ENCODE measurements at regions not wholly inside any gene's neighbourhood (a gene's known extent, or its start where the extent isn't known, plus 50 kb on each side); places are given as distances from the start of the nearest gene placed in this dataset.
A peak's percentile ranks its signal among the peaks of the same experiment; 100 is the strongest.

GRCh38 chrX:144849141-144849540 lies 398.2 kb upstream of the SPANXN1 start:
- no peaks in the 10 kb centered on the region for H3K36me3 ChIP-seq (ENCODE audit: insufficient read depth, low read length)
- H3K27ac ChIP-seq (ENCODE audit: low read depth, low read length, poor library complexity, severe bottlenecking): no peak overlapping the region
- no peak overlapping the region for H3K4me3 ChIP-seq (ENCODE audit: low read depth, low read length, poor library complexity, severe bottlenecking)
- no peaks in the 10 kb centered on the region for H3K9me3 ChIP-seq (ENCODE audit: low read length)
- H3K79me2 ChIP-seq (ENCODE audit: insufficient read depth, low read length): no peaks in the 10 kb centered on the region
- no peaks in the 10 kb centered on the region for H3K4me1 ChIP-seq (ENCODE audit: insufficient read depth, low read length, severe bottlenecking)
- H3K27me3 ChIP-seq (ENCODE audit: insufficient read depth, low read length): no peaks in the 10 kb centered on the region
- H3K9ac ChIP-seq (ENCODE audit: low read length): no peak overlapping the region
- H2AFZ ChIP-seq (ENCODE audit: low read length): no peak overlapping the region
- H3F3A ChIP-seq (ENCODE audit: insufficient read depth, low read length): no peaks in the 10 kb centered on the region
- no peak overlapping the region for H3K4me2 ChIP-seq (ENCODE audit: low read length)
- TF ChIP-seq CTCF (IDR thresholded peaks at IDR 0.05; ENCODE audit: low read length): no peak
- no peak for TF ChIP-seq EZH2 (IDR thresholded peaks at IDR 0.05; ENCODE audit: borderline replicate concordance, low read length)
- no peaks in the 10 kb centered on the region for H4K20me1 ChIP-seq (ENCODE audit: insufficient read depth, low read length)
- no peaks in the 10 kb centered on the region for H3K9me2 ChIP-seq (ENCODE audit: low read depth, low read length)

- peaks cover 6% of the 10 kb centered on the region for H3K4me1 ChIP-seq (ENCODE audit: insufficient read depth, low read length, severe bottlenecking)
- H3K79me2 ChIP-seq (ENCODE audit: insufficient read depth, low read length): no peaks in the 10 kb centered on the region
- H3K36me3 ChIP-seq (ENCODE audit: insufficient read depth, low read length): no peaks in the 10 kb centered on the region
- no peaks in the 10 kb centered on the region for H3F3A ChIP-seq (ENCODE audit: insufficient read depth, low read length)
- H3K27me3 ChIP-seq (ENCODE audit: insufficient read depth, low read length): no peaks in the 10 kb centered on the region
- no peaks in the 10 kb centered on the region for H4K20me1 ChIP-seq (ENCODE audit: insufficient read depth, low read length)
- no peaks in the 10 kb centered on the region for H3K9me3 ChIP-seq (ENCODE audit: low read length)
- no peak overlapping the region for H3K4me2 ChIP-seq (ENCODE audit: low read length)
- no peak overlapping the region for H3K27ac ChIP-seq (ENCODE audit: low read depth, low read length, poor library complexity, severe bottlenecking)
- TF ChIP-seq EZH2 (IDR thresholded peaks at IDR 0.05; ENCODE audit: borderline replicate concordance, low read length): no peak
- peak; percentile 40; the same call in 1 of the 2 replicates for TF ChIP-seq CTCF (IDR thresholded peaks at IDR 0.05; ENCODE audit: low read length)
- no peak overlapping the region for H3K9ac ChIP-seq (ENCODE audit: low read length)
- no peaks in the 10 kb centered on the region for H3K9me2 ChIP-seq (ENCODE audit: low read depth, low read length)
- no peak overlapping the region for H3K4me3 ChIP-seq (ENCODE audit: low read depth, low read length, poor library complexity, severe bottlenecking)
- H2AFZ ChIP-seq (ENCODE audit: low read length): no peak overlapping the region
Observed at GRCh38 chrX:144896323-144896722, 351.0 kb upstream of the SPANXN1 start.

- no peaks in the 10 kb centered on the region for H3K27me3 ChIP-seq (ENCODE audit: insufficient read depth, low read length)
- H3K4me1 ChIP-seq (ENCODE audit: insufficient read depth, low read length, severe bottlenecking): no peaks in the 10 kb centered on the region
- H3K79me2 ChIP-seq (ENCODE audit: insufficient read depth, low read length): no peaks in the 10 kb centered on the region
- no peaks in the 10 kb centered on the region for H3K9me2 ChIP-seq (ENCODE audit: low read depth, low read length)
- TF ChIP-seq EZH2 (IDR thresholded peaks at IDR 0.05; ENCODE audit: borderline replicate concordance, low read length): no peak
- no peak for TF ChIP-seq CTCF (IDR thresholded peaks at IDR 0.05; ENCODE audit: low read length)
- H3K4me2 ChIP-seq (ENCODE audit: low read length): no peak overlapping the region
- H3K36me3 ChIP-seq (ENCODE audit: insufficient read depth, low read length): no peaks in the 10 kb centered on the region
- no peak overlapping the region for H3K27ac ChIP-seq (ENCODE audit: low read depth, low read length, poor library complexity, severe bottlenecking)
- H3F3A ChIP-seq (ENCODE audit: insufficient read depth, low read length): no peaks in the 10 kb centered on the region
- H4K20me1 ChIP-seq (ENCODE audit: insufficient read depth, low read length): no peaks in the 10 kb centered on the region
- no peak overlapping the region for H2AFZ ChIP-seq (ENCODE audit: low read length)
- no peak overlapping the region for H3K9ac ChIP-seq (ENCODE audit: low read length)
- H3K9me3 ChIP-seq (ENCODE audit: low read length): no peaks in the 10 kb centered on the region
- H3K4me3 ChIP-seq (ENCODE audit: low read depth, low read length, poor library complexity, severe bottlenecking): no peak overlapping the region
Observed at GRCh38 chrX:144901521-144901920, 345.8 kb upstream of the SPANXN1 start.
